HG02870 (cell line): ENCODE measurements at regions not wholly inside any gene's neighbourhood (a gene's known extent, or its start where the extent isn't known, plus 50 kb on each side); places are given as distances from the start of the nearest gene placed in this dataset.
"Not testable (repeated sequence)": the region's sequence is repeated elsewhere in the genome, so short reads cannot be mapped to it uniquely, and the experiment has no call there.

Experiments used
- ATAC-seq: cut with Tn5 transposase; IDR thresholded peaks from one replicate; pipeline ENCODE4 v1.9.1; 2021; ENCODE audit warnings: mild to moderate bottlenecking, moderate library complexity; ENCODE audit not compliant: unreplicated experiment

DNA sequence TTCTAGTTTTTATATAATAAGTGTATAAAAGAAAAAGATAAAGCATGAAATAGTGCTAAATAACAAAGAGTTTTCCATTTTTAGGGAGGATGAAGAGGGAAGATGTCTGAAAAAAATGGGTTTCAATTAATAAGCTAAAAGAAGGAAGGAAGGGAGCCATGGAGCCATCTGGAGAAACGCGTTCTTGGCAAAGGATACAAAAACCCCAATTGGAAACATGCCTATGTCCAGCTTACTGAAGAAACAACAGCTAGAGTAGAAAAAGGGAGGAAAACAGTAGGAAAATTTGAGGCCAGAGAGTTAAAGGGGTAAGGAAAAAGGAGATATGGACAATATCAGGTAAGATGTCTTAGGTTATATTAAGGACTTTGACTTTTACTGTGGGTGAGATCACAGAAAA, 416.2 kb upstream of the GHITM start:
- no peak for ATAC-seq

DNA sequence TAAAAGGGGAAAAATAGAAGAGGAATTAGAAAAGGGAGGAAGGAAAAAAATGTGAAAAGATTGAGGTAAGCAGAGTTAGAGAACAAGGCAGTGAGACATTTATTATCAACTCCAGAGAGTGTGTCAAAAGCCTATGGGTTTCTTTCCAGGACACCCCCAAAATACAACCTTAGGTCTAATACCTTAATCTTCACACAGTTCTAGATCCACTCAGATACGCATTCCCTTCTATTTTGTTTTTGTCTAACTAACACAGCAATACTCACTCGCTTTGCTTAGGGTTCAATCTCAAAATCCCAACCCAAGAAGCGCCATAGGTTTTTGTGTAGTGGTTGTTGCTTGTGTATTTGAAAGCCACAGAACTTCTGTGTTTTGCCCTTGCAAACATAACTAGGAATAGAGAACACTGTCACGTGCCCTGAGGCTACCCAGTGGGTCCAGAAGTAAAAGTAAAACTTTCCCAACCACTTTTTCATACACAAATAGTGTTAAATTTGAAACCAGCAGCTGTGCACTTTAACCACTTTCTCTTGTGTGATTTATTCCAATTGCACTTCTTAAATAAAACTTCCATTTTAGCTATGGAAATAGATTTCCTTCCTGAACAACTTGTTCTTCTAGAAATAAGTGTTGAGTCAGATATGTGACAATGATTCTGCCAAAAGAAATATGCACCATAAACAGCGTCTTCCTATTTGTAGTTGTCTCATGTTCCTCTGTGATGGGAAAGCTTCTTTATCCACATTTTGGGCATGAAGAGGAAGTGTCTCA, 414.7 kb upstream of the GHITM start:
- ATAC-seq = peak; percentile 98

- ATAC-seq = no peak
Measured at GRCh38 chr10:83725567-83725966, 413.7 kb upstream of the GHITM start.

GRCh38 chr10:83734278-83734677, 405.0 kb upstream of the GHITM start:
- no peak for ATAC-seq

- ATAC-seq = no peak
Measured at GRCh38 chr10:83736008-83736407, 403.3 kb upstream of the GHITM start.

DNA sequence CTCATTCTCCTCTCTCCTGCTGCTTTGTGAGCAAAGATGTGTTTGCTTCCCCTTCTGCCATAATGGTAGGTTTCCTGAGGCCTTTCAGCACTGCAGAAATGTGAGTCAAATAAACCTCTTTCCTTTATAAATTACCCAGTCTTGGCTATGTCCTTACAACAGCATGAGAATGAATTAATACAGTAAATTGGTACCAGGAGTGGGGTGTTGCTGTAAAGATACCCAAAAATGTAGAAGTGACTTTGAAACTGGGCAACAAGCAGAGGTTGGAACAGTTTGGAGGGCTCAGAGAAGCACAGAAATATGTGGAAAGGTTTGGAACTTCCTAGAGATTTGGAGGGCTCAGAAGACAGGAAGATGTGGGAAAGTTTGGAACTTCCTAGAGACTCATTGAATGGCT, 388.7 kb upstream of the GHITM start:
- ATAC-seq = no peak

DNA sequence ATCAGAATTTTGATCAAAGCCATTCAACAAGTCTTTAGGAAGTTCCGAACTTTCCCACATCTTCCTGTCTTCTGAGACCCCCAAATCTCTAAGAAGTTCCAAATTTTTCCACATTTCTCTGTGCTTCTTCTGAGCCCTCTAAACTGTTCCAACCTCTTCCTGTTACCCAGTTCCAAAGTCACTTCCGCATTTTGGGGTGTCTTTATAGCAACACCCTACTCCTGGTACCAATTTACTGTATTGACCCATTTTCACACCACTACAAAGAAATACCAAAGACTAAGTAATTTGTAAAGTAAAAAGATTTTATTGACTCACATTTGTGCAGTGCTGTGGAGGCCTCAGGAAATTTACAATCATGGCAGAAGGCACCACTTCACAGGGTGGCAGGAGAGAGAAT, 385.8 kb upstream of the GHITM start:
- ATAC-seq = no peak

- ATAC-seq = no peak
Measured at GRCh38 chr10:83754857-83755256, 384.5 kb upstream of the GHITM start.

- no peak for ATAC-seq
Measured at GRCh38 chr10:83760142-83760541, 379.2 kb upstream of the GHITM start.

GRCh38 chr10:83764666-83765065, 374.6 kb upstream of the GHITM start:
- ATAC-seq = no peak

GRCh38 chr10:83765731-83766130, 373.6 kb upstream of the GHITM start:
- ATAC-seq = no peak

DNA sequence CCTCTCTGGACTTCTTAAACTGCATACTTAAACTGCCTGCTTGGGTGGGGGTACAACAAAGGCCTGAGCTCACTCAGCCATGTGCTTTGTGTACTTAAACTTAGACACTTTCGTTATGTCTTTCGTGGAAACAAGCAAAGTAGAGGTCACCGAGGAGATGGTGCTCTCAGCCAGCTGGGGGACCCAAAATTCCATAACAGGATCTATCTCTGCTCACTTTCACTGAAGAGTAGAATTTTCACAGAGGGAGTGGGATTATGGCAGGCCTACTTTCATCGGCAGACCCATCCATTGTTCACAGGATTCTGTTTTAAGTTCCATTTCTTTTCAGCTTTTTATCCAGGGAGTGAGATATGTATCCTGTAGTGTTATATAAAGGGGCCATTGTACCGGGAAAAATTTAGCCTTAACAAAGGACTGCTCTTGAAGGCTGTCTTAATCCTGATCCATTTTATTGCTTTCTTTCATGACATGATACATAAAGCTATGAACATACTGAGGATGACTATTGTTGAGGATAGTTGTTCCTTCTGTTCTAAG, 370.0 kb upstream of the GHITM start:
- ATAC-seq = no peak

DNA sequence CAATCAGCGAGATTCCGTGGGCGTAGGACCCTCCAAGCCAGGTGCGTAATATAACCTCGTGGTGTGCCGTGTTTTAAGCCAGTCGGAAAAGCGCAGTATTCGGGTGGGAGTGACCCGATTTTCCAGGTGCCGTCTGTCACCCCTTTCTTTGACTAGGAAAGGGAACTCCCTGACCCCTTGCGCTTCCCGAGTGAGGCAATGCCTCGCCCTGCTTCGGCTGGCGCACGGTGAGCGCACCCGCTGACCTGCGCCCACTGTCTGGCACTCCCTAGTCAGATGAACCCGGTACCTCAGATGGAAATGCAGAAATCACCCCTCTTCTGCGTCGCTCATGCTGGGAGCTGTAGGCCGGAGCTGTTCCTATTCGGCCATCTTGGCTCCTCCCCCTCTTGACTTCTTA, 352.6 kb upstream of the GHITM start:
- not testable (repeated sequence) for ATAC-seq

- ATAC-seq = no peak
Measured at GRCh38 chr10:83801983-83802382, 337.3 kb upstream of the GHITM start.

DNA sequence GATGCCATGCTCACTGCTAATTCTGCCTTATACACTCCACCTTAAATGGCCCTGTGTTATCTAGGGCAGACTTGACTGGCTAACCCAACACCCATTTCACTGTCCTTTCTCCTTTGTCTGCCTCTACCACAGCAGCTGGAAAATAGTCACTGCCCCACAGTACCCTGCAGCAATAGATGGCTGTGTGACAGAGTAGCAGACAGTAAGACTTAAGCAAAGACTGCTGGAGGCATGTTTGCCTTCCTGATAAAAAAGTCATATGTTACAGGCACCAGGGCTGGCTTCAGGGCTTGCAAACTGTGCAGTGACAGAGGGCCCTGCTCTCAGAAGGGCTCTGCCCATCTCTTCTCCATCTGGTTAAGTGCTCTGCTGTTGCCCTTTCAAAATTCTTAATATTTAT, 332.6 kb upstream of the GHITM start:
- ATAC-seq = no peak

GRCh38 chr10:83809001-83809400, 330.3 kb upstream of the GHITM start:
- no peak for ATAC-seq

GRCh38 chr10:83816942-83817341, 322.4 kb upstream of the GHITM start:
- ATAC-seq = peak; percentile 82

DNA sequence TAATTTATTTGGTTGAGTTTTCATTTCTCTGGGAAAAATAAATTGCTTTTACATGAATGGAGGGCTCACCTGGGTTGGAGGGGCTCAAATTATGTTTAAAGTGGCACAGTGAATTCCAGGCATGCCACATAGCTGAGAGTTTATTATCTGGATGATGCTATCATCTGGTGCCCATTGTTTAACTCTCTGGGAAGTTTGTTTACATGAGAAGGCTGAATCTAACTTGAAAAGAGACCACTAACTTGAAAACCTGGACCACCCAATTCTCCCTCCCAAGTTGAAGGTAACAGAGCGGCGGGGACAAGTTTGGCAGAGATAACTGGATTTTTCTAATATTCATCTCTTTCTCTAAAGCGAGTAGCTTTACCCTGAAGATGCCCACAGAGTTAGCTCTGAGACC, 321.5 kb upstream of the GHITM start:
- no peak for ATAC-seq

GRCh38 chr10:83819609-83820008, 319.7 kb upstream of the GHITM start:
- ATAC-seq = no peak

DNA sequence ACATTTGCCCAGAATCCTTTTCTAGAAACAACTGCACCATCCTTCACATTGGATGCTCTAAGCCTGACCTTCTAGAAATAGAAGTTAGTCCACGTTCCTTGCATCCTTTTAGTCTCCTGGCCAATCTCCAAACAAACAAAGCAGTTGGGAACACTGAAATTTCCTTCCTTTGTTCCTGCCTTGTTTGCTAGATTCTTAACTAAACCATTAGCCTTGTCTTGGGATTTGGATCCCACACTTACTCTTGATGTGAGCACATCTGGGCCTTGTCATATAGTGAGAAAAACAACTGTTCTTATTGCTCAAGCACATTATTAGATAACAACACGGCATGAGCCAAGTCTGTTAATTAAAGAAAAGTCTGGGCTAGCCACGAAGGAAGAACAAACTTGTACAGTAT, 319.3 kb upstream of the GHITM start:
- ATAC-seq = no peak

GRCh38 chr10:83824099-83824498, 315.2 kb upstream of the GHITM start:
- no peak for ATAC-seq

DNA sequence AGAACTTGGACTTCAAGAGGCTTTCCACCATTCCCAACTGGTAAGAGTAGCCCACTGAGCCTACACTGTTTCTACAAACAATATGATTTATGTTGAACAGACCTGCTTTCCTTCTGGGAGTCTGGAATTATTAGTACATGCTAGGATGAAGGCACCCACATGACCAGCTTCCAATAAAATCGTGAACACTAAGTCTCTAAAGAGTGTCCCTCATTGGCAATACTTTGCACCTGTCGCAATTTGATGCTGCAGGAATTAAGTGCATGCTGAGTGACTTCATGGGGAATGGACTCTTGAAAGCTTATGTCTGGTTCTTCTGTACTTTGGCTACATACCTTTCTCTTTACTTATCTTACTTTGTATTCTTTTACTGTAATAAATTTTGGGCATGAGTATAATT, 305.2 kb upstream of the GHITM start:
- ATAC-seq = no peak
